ENCODE measurements at regions not wholly inside any gene's neighbourhood (a gene's known extent, or its start where the extent isn't known, plus 50 kb on each side); places are given as distances from the start of the nearest gene placed in this dataset.

GRCh38 chr16:73457851-73458250, 409.9 kb upstream of the ZFHX3 start:
- no peaks in the 10 kb centered on the region; the same call in 1 of the 2 replicates for H3K4me1 ChIP-seq
- no peaks in the 10 kb centered on the region for H3K27me3 ChIP-seq
- DNase-seq: no peak
- no peak for TF ChIP-seq CTCF (IDR thresholded peaks at IDR 0.05; ENCODE audit: low read depth, low read length)
- H3K9me3 ChIP-seq: no peaks in the 10 kb centered on the region
- no peaks in the 10 kb centered on the region for H3K36me3 ChIP-seq
- H3K4me3 ChIP-seq (ENCODE audit: low read depth, low read length): no peak overlapping the region

DNA sequence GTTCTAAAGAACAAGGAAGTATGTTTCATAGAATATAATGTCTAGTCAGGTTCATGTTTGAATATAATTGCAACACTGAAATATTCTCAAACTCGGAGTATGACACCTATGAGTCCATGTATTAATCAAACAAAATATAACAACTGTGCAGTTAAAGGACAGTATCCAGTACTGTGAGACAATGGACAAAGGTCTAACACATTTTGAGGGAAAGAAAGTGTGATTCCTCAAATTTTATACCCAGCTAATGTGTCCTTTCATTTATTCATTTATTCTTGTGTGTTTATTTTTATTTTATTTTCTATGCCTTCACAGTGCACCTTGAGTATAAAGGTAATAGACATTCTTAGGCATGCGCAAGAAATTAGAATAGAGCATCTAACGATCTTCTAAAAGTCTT, 401.0 kb upstream of the ZFHX3 start:
- Histone ChIP-seq H3K9me3 (peaks cover 3% of the 10 kb centered on the region), H3K4me3 (ENCODE audit: low read depth, low read length) (no peak overlapping the region), H3K27me3 (no peaks in the 10 kb centered on the region), H3K36me3 (no peaks in the 10 kb centered on the region), H3K4me1 (no peaks in the 10 kb centered on the region)
- TF ChIP-seq CTCF (IDR thresholded peaks at IDR 0.05; ENCODE audit: low read depth, low read length): no peak
- no peak for DNase-seq

GRCh38 chr16:73447846-73448245, 399.9 kb upstream of the ZFHX3 start:
- no peak for TF ChIP-seq CTCF (IDR thresholded peaks at IDR 0.05; ENCODE audit: low read depth, low read length)
- H3K27me3 ChIP-seq: no peaks in the 10 kb centered on the region
- no peak overlapping the region for H3K4me3 ChIP-seq (ENCODE audit: low read depth, low read length)
- H3K4me1 ChIP-seq: no peaks in the 10 kb centered on the region
- no peak for DNase-seq
- H3K9me3 ChIP-seq: peaks cover 3% of the 10 kb centered on the region
- H3K36me3 ChIP-seq: no peaks in the 10 kb centered on the region

DNA sequence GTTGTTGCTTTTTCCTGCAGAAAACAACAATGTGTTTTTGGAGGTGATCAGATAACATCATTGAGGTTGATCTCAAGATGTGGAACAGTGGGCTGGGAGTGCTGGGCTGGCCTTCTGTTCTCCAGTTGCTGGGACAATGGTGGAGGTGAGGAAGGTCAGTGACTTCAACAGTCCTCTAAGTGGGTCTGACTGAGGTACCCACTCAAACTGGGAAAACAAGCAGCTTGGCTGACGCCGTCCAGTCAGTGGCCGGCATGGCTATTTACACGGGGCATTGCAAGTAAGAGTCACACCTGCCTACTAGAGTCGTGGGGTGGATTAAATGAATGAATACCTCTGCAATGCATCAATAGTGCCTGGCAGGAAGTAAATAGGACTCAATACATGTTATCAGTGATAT, 386.7 kb upstream of the ZFHX3 start:
- Histone ChIP-seq H3K27me3 (no peaks in the 10 kb centered on the region), H3K4me3 (ENCODE audit: low read depth, low read length) (no peak overlapping the region), H3K36me3 (no peaks in the 10 kb centered on the region), H3K4me1 (no peaks in the 10 kb centered on the region), H3K9me3 (no peaks in the 10 kb centered on the region)
- DNase-seq: no peak
- TF ChIP-seq CTCF (IDR thresholded peaks at IDR 0.05; ENCODE audit: low read depth, low read length): no peak

- Histone ChIP-seq H3K27me3 (no peaks in the 10 kb centered on the region), H3K9me3 (no peaks in the 10 kb centered on the region), H3K36me3 (no peaks in the 10 kb centered on the region), H3K4me1 (no peaks in the 10 kb centered on the region), H3K4me3 (ENCODE audit: low read depth, low read length) (no peak overlapping the region)
- no peak for DNase-seq
- TF ChIP-seq CTCF (IDR thresholded peaks at IDR 0.05; ENCODE audit: low read depth, low read length): no peak
Observed at GRCh38 chr16:73433731-73434307, 385.9 kb upstream of the ZFHX3 start.

DNA sequence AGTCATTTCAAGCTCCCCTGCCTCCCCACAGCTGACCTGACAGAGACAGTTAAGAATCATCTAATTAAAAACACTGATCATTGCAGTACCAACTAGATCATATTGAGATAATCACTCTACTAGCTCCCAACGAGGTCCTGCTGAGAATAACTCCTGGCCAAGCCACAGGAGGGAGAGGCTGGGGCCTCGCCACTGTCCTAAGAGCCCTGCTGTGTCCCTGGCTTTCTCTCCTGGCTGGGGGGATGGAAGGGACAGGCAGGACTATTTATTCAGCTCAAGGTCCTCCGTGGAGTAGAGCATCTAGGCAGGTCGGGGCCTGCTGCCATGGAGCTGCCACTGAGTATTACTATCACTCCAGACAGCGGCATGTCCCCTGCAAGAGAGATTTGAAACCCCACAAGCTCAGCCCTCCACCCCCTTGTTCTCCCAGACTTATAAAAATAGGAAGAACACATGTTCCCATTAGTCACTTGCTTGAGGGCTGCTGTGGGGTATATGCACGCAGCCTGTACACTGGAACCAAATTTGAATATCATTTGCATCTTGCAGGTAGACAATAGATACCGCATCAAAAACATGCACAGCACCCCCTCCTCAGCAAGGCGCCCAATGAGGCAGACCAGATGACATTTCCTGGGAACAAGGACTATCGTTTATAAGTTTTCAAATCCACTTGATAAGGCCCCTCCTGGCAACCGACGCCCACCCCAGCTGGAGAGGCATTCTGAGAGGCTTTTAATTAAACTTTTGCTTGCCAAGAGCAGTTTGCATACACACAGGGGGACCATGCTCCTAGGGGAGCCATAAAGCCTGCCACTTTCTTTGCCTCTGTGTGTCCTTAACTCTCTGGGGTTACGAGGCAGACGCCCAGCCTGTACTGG, 385.2 kb upstream of the ZFHX3 start:
- no peaks in the 10 kb centered on the region for H3K9me3 ChIP-seq
- no peak for TF ChIP-seq CTCF (IDR thresholded peaks at IDR 0.05; ENCODE audit: low read depth, low read length)
- H3K36me3 ChIP-seq: no peaks in the 10 kb centered on the region
- no peak for DNase-seq
- no peaks in the 10 kb centered on the region for H3K27me3 ChIP-seq
- no peaks in the 10 kb centered on the region for H3K4me1 ChIP-seq
- no peak overlapping the region for H3K4me3 ChIP-seq (ENCODE audit: low read depth, low read length)
